Glutamatergic neuron (in vitro differentiated cells): ENCODE measurements at regions not wholly inside any gene's neighbourhood (a gene's known extent, or its start where the extent isn't known, plus 50 kb on each side); places are given as distances from the start of the nearest gene placed in this dataset.

Experiments used
- DNase-seq: peaks from one replicate; pipeline ENCODE4 v3.0.0; 2022
- H3K27ac Mint-ChIP-seq: one replicate; pipeline ENCODE4 v1.8.0; 2020; ENCODE audit warnings: mild to moderate bottlenecking, mixed read lengths, inconsistent platforms; ENCODE audit not compliant: unreplicated experiment
- H3K27me3 Mint-ChIP-seq: one replicate; pipeline ENCODE4 v1.8.0; 2020; ENCODE audit warnings: mild to moderate bottlenecking, moderate library complexity, mixed read lengths, inconsistent platforms; ENCODE audit not compliant: unreplicated experiment
- H3K36me3 Mint-ChIP-seq: one replicate; pipeline ENCODE4 v1.8.0; 2020; ENCODE audit warnings: mild to moderate bottlenecking, mixed read lengths, inconsistent platforms; ENCODE audit not compliant: unreplicated experiment
- H3K4me1 Mint-ChIP-seq: one replicate; pipeline ENCODE4 v1.8.0; 2020; ENCODE audit warnings: mild to moderate bottlenecking, low read depth, mixed read lengths, inconsistent platforms; ENCODE audit not compliant: unreplicated experiment
- H3K4me3 Mint-ChIP-seq: one replicate; pipeline ENCODE4 v1.8.0; 2020; ENCODE audit warnings: mild to moderate bottlenecking, mixed read lengths, inconsistent platforms; ENCODE audit not compliant: unreplicated experiment
- H3K9me3 Mint-ChIP-seq: one replicate; pipeline ENCODE4 v1.8.0; 2020; ENCODE audit warnings: mild to moderate bottlenecking, moderate library complexity, mixed read lengths, inconsistent platforms; ENCODE audit not compliant: unreplicated experiment
- CTCF ChIP-seq: fragments of 200-600 bp; sonication (generic); IDR thresholded peaks from one replicate; pipeline ENCODE4 v1.5.0; 2021; ENCODE audit not compliant: partially characterized antibody, unreplicated experiment

- no peak for TF ChIP-seq CTCF
- no peak overlapping the region for H3K4me3 Mint-ChIP-seq
- peaks cover 3% of the 10 kb centered on the region for H3K9me3 Mint-ChIP-seq
- H3K4me1 Mint-ChIP-seq: no peaks in the 10 kb centered on the region
- no peak for DNase-seq
- no peaks in the 10 kb centered on the region for H3K27me3 Mint-ChIP-seq
- H3K36me3 Mint-ChIP-seq: no peaks in the 10 kb centered on the region
- no peak overlapping the region for H3K27ac Mint-ChIP-seq
Observed at GRCh38 chr3:88775026-88775690, 332.3 kb upstream of the EPHA3 start.

- H3K27me3 Mint-ChIP-seq: no peaks in the 10 kb centered on the region
- H3K9me3 Mint-ChIP-seq: no peaks in the 10 kb centered on the region
- H3K4me3 Mint-ChIP-seq: no peak overlapping the region
- no peak for TF ChIP-seq CTCF
- no peak overlapping the region for H3K27ac Mint-ChIP-seq
- H3K4me1 Mint-ChIP-seq: no peaks in the 10 kb centered on the region
- no peak for DNase-seq
- peaks cover 3% of the 10 kb centered on the region for H3K36me3 Mint-ChIP-seq
Observed at GRCh38 chr3:88779482-88779881, 327.9 kb upstream of the EPHA3 start.

GRCh38 chr3:88784925-88785324 is 322.5 kb upstream of the EPHA3 start:
- no peak for DNase-seq
- H3K4me3 Mint-ChIP-seq: no peak overlapping the region
- H3K27me3 Mint-ChIP-seq: no peaks in the 10 kb centered on the region
- no peak overlapping the region for H3K27ac Mint-ChIP-seq
- no peak for TF ChIP-seq CTCF
- H3K4me1 Mint-ChIP-seq: no peaks in the 10 kb centered on the region
- H3K36me3 Mint-ChIP-seq: peaks cover 3% of the 10 kb centered on the region
- no peaks in the 10 kb centered on the region for H3K9me3 Mint-ChIP-seq

GRCh38 chr3:88785841-88786240 is 321.6 kb upstream of the EPHA3 start:
- no peak for DNase-seq
- TF ChIP-seq CTCF: no peak
- Mint-ChIP-seq H3K4me1 (no peaks in the 10 kb centered on the region), H3K4me3 (no peak overlapping the region), H3K9me3 (no peaks in the 10 kb centered on the region), H3K27ac (no peak overlapping the region), H3K36me3 (peaks cover 3% of the 10 kb centered on the region), H3K27me3 (no peaks in the 10 kb centered on the region)

GRCh38 chr3:88795503-88795902 is 311.9 kb upstream of the EPHA3 start:
- Mint-ChIP-seq H3K4me1 (no peaks in the 10 kb centered on the region), H3K9me3 (peaks cover 14% of the 10 kb centered on the region), H3K36me3 (peaks cover 24% of the 10 kb centered on the region)

More at GRCh38 chr3:88795503-88795902, 311.9 kb upstream of the EPHA3 start:
- Mint-ChIP-seq H3K4me3 (no peak overlapping the region), H3K27ac (no peak overlapping the region), H3K27me3 (no peaks in the 10 kb centered on the region)
- TF ChIP-seq CTCF: no peak
- DNase-seq: no peak
